GM23248 (cell line): ENCODE measurements at regions not wholly inside any gene's neighbourhood (a gene's known extent, or its start where the extent isn't known, plus 50 kb on each side); places are given as distances from the start of the nearest gene placed in this dataset.

ENCODE experiments used
- EZH2 ChIP-seq: fragments of 200-600 bp; sonication (generic); IDR thresholded peaks from 2 replicates; pipeline ENCODE4 v1.6.1; 2018; ENCODE audit warnings: antibody characterized with exemption, mild to moderate bottlenecking; ENCODE audit not compliant: insufficient read depth, poor library complexity, severe bottlenecking
- EZH2phosphoT487 ChIP-seq: fragments of 200-600 bp; sonication (generic); IDR thresholded peaks from 2 replicates; pipeline ENCODE4 v1.6.1; 2018; ENCODE audit warnings: antibody characterized with exemption, moderate library complexity, mild to moderate bottlenecking, low read depth; ENCODE audit not compliant: insufficient read depth

- TF ChIP-seq EZH2phosphoT487 = no peak
- no peak for TF ChIP-seq EZH2
These were observed 60.2 kb upstream of the ADORA2B start for GRCh38 chr17:15884731-15885130.
